Ascending aorta (tissue), 2 donors: ENCODE measurements at regions not wholly inside any gene's neighbourhood (a gene's known extent, or its start where the extent isn't known, plus 50 kb on each side); places are given as distances from the start of the nearest gene placed in this dataset.

Source experiments
- DNase-seq, 2 donors: peaks; one replicate each; pipeline ENCODE4 v3.0.0-alpha.2; 2019; ENCODE audit warnings: low spot score in 2 of 2
- H3K27ac ChIP-seq, 2 donors: fragments of 200-600 bp; sonication (generic); one replicate each; pipeline ENCODE4 v1.5.1; 2016 to 2017; ENCODE audit warnings: mild to moderate bottlenecking in 1 of 2
- H3K27me3 ChIP-seq: fragments of 200-600 bp; sonication (generic); one replicate; pipeline ENCODE4 v1.5.1; 2017
- H3K36me3 ChIP-seq, 2 donors: fragments of 200-600 bp; sonication (generic); one replicate each; pipeline ENCODE4 v1.5.1; 2016
- H3K4me1 ChIP-seq, 2 donors: fragments of 200-600 bp; sonication (generic); one replicate each; pipeline ENCODE4 v1.5.1; 2016 to 2017; ENCODE audit warnings: mild to moderate bottlenecking in 1 of 2
- H3K4me3 ChIP-seq, 2 donors: fragments of 200-600 bp; sonication (generic); one replicate each; pipeline ENCODE4 v1.5.1; 2016 to 2017; ENCODE audit warnings: mild to moderate bottlenecking in 1 of 2
- H3K9me3 ChIP-seq, 2 donors: fragments of 200-600 bp; sonication (generic); one replicate each; pipeline ENCODE4 v1.5.1; 2016
- intact Hi-C: fragments of 100-400 bp; cut with DNase I; formaldehyde crosslinking; loops from one replicate; pipeline ENCODE4 v1.15.1; 2023
- TF ChIP-seq, protein P1 (sequence below), 3 experiments: fragments of 200-600 bp in 2 of 3; fragments of 450-650 bp in 1 of 3; sonication (generic) in 2 of 3; IDR thresholded peaks; one replicate each; pipeline ENCODE4 v1.5.1; 2016 to 2019; ENCODE audit warnings: antibody characterized with exemption in 3 of 3, mild to moderate bottlenecking in 1 of 3, moderate library complexity in 1 of 3

DNA sequence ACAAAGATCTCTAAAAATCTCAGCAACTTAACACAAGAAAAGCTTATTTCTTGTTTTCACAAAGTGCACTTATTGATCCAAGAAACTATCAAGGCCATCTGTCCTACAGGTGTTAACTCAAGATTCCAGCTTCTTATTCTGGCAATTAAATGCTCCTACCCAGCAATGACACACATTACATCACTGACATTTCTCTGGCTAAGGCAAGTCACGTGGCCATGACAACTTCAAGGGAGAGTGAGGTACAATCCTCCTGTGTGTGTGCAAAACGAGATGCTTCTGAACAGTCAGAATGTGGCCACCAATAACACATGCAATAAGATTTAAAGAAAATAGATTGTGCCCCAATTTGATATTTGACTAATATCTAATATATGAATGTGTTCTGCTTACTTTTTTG, 169.3 kb upstream of the BTBD3 start:
- Histone ChIP-seq H3K27ac (no peak overlapping the region), H3K36me3 (no peaks in the 10 kb centered on the region), H3K4me3 (no peak overlapping the region), H3K9me3 (no peaks in the 10 kb centered on the region), H3K4me1 (no peaks in the 10 kb centered on the region), H3K27me3 (no peaks in the 10 kb centered on the region)
- no peak for DNase-seq
- TF ChIP-seq, protein P1, sequence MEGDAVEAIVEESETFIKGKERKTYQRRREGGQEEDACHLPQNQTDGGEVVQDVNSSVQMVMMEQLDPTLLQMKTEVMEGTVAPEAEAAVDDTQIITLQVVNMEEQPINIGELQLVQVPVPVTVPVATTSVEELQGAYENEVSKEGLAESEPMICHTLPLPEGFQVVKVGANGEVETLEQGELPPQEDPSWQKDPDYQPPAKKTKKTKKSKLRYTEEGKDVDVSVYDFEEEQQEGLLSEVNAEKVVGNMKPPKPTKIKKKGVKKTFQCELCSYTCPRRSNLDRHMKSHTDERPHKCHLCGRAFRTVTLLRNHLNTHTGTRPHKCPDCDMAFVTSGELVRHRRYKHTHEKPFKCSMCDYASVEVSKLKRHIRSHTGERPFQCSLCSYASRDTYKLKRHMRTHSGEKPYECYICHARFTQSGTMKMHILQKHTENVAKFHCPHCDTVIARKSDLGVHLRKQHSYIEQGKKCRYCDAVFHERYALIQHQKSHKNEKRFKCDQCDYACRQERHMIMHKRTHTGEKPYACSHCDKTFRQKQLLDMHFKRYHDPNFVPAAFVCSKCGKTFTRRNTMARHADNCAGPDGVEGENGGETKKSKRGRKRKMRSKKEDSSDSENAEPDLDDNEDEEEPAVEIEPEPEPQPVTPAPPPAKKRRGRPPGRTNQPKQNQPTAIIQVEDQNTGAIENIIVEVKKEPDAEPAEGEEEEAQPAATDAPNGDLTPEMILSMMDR (IDR thresholded peaks at IDR 0.05), result no peak
- intact Hi-C loops, result no loop called here

DNA sequence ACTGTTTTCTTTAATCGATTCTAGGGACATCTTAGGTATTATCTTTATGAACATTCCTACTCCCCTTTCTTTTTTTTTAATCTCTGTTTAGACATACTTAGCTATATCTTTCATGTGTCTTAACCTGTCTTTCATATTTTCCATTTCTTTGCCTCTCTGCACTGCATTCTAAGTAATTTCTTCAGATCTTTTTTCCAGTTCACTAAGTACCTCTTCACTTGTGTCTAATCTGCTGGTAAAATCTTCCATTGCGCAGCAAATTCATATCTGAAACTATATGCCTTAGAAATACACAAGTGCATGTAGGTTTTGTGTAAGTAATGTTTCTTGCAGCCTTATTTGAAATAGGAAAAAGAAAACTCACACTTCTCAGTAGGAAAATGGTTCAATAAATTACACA, 165.4 kb upstream of the BTBD3 start:
- intact Hi-C loops, result no loop called here
- TF ChIP-seq, protein P1 (IDR thresholded peaks at IDR 0.05), result no peak
- Histone ChIP-seq H3K4me1 (no peaks in the 10 kb centered on the region), H3K27me3 (no peaks in the 10 kb centered on the region), H3K27ac (no peak overlapping the region), H3K36me3 (no peaks in the 10 kb centered on the region), H3K4me3 (no peak overlapping the region), H3K9me3 (no peaks in the 10 kb centered on the region)
- no peak for DNase-seq

DNA sequence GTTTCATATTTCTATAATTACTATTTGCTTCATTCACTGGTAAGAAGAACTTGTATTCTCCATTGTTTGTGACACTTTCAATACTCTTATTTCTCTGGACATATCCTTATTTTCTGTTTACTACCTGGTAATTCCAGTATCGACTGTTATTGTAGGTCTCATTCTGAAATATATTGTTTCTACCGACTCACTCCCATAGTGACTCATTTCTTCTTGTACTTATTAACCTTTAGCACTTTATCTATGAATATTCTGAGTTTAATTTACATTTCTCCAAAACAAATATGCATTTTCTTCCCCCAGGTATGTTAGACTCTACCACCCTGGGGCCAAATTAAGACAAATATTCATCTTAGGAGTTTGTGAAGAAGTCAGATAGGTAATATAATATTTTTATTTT, 164.5 kb upstream of the BTBD3 start:
- intact Hi-C loops, result no loop called here
- Histone ChIP-seq H3K36me3 (no peaks in the 10 kb centered on the region), H3K4me3 (no peak overlapping the region), H3K9me3 (no peaks in the 10 kb centered on the region), H3K4me1 (no peaks in the 10 kb centered on the region), H3K27me3 (no peaks in the 10 kb centered on the region), H3K27ac (no peak overlapping the region)
- TF ChIP-seq, protein P1 (IDR thresholded peaks at IDR 0.05), result no peak
- DNase-seq, result no peak

DNA sequence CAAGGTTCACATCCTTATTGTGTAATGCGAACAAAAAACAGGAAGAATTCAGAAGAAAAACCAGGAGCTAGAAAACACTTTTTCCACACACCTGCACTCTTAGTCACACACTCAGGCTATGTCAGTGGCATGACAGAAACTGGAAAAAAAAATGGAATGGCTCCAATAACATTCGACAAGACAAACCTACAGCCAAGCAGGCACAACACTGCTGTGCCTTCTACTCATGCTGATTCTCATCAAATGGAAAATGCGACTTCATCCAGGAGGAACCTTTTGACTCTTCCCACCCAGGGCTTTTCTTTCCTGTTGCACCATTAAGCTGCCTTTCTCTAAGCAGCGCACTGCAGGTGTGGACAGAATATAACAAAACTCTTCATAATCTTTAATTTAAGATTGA, 163.2 kb upstream of the BTBD3 start:
- Histone ChIP-seq H3K4me1 (no peaks in the 10 kb centered on the region), H3K27me3 (no peaks in the 10 kb centered on the region), H3K4me3 (no peak overlapping the region), H3K36me3 (no peaks in the 10 kb centered on the region), H3K27ac (no peak overlapping the region), H3K9me3 (no peaks in the 10 kb centered on the region)
- TF ChIP-seq, protein P1 (IDR thresholded peaks at IDR 0.05), result no peak
- DNase-seq, result no peak
- intact Hi-C loops, result no loop called here

DNA sequence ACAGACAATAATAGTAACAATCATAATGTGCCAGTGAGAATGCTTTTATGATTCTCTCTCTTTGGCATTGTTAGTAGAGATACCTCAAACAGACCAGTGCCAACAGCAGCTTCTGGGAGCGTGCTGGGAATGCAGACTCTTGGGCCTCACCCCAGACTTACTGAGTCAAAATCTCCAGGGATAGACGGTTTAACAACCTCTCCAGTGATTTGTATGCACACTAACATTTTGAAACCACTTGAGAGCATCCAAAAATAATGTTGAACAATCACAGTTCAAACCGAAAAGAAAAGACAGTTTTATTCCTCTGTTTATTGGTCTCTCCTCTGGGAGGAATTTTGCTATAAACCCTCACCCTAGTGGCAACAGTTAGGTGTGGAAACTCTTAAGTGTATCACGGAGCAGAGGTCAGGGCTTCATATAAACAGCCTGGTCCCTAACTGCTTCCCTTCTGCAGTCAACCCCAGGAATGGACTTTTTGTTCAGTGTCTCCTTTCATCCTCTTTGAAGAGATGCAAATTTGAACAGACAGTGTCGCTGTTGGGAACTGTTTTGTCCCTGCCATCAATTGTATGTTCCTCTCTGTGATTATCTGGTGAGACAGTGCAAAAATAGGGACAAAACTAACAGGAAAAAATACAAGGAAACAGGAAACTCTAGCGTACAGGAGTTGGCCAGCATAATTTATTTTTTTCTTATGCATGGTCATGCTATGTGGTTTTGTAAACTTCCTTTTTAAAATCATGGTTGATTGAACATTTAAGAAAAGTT, 162.4 kb upstream of the BTBD3 start:
- no peak for DNase-seq
- H3K27ac ChIP-seq, result no peak overlapping the region

More for the DNA sequence above, 162.4 kb upstream of the BTBD3 start:
- TF ChIP-seq, protein P1 (IDR thresholded peaks at IDR 0.05), result no peak
- Histone ChIP-seq H3K36me3 (no peaks in the 10 kb centered on the region), H3K27me3 (no peaks in the 10 kb centered on the region), H3K9me3 (no peaks in the 10 kb centered on the region), H3K4me3 (no peak overlapping the region), H3K4me1 (no peaks in the 10 kb centered on the region)
- intact Hi-C loops, result no loop called here
